PC-9 (cell line): ENCODE measurements at regions not wholly inside any gene's neighbourhood (a gene's known extent, or its start where the extent isn't known, plus 50 kb on each side); places are given as distances from the start of the nearest gene placed in this dataset.

ENCODE experiments used
- BruUV-seq: library from RNA; stranded (reverse); fragments of 400-500 nt; replicated peaks from 2 replicates; lab custom pipeline; 2021; lab: Mats Ljungman, UMichigan
- CTCF ChIA-PET: fragments of 300-600 bp; sonication (Branson Sonifier 250); formaldehyde crosslinking; loops from one replicate; lab custom pipeline; 2022; ENCODE audit warnings: antibody characterized with exemption; lab: Charles Lee
- POLR2A ChIA-PET: fragments of 300-600 bp; sonication (Branson Sonifier 250); formaldehyde crosslinking; loops from one replicate; lab custom pipeline; 2022; ENCODE audit warnings: antibody characterized with exemption; ENCODE audit not compliant: unreplicated experiment; lab: Charles Lee
- DNase-seq, 2 experiments: peaks; one replicate each; pipeline versions ENCODE4 v3.0.0 to v3.0.0-alpha.2; 2015 to 2022; ENCODE audit warnings: mixed read lengths in 1 of 2
- H2AFZ ChIP-seq: fragments of 200-600 bp; sonication (generic); 2 replicates; pipeline ENCODE4 v1.8.1; 2017; ENCODE audit warnings: antibody characterized with exemption
- H3F3A ChIP-seq: fragments of 200-600 bp; sonication (generic); 2 replicates; pipeline ENCODE4 v1.8.1; 2017; ENCODE audit warnings: antibody characterized with exemption, mild to moderate bottlenecking, low read depth; ENCODE audit not compliant: insufficient read depth
- H3K27ac ChIP-seq: fragments of 200-600 bp; sonication (generic); 2 replicates; pipeline ENCODE4 v1.6.1; 2016; ENCODE audit warnings: mixed run types
- H3K27me3 ChIP-seq: fragments of 200-600 bp; sonication (generic); 2 replicates; pipeline ENCODE4 v1.6.1; 2016; ENCODE audit warnings: low read depth, mixed run types; ENCODE audit not compliant: insufficient read depth
- H3K36me3 ChIP-seq: fragments of 200-600 bp; sonication (generic); 2 replicates; pipeline ENCODE4 v1.6.1; 2016; ENCODE audit warnings: low read depth, mixed run types
- H3K4me1 ChIP-seq: fragments of 200-600 bp; sonication (generic); replicated peaks from 2 replicates; pipeline ENCODE4 v1.6.1; 2016; ENCODE audit warnings: mixed run types; ENCODE audit not compliant: insufficient read depth
- H3K4me2 ChIP-seq: fragments of 200-600 bp; sonication (generic); 2 replicates; pipeline ENCODE4 v1.6.1; 2017; ENCODE audit warnings: mixed run types
- H3K4me3 ChIP-seq: fragments of 200-600 bp; sonication (generic); 2 replicates; pipeline ENCODE4 v1.6.1; 2016; ENCODE audit warnings: mixed run types
- H3K79me2 ChIP-seq: fragments of 200-600 bp; sonication (generic); 2 replicates; pipeline ENCODE4 v1.6.1; 2017; ENCODE audit warnings: low read depth, mixed run types
- H3K9me2 ChIP-seq: fragments of 200-600 bp; sonication (generic); 2 replicates; pipeline ENCODE4 v1.8.1; 2017; ENCODE audit warnings: mild to moderate bottlenecking; ENCODE audit not compliant: insufficient read depth
- H3K9me3 ChIP-seq: fragments of 200-600 bp; sonication (generic); 2 replicates; pipeline ENCODE4 v1.8.1; 2016; ENCODE audit warnings: low read depth; ENCODE audit not compliant: insufficient read depth
- H4K20me1 ChIP-seq: fragments of 200-600 bp; sonication (generic); 2 replicates; pipeline ENCODE4 v1.8.1; 2017; ENCODE audit not compliant: insufficient read depth
- EZH2 ChIP-seq: fragments of 200-600 bp; sonication (generic); IDR thresholded peaks from 2 replicates; pipeline ENCODE4 v1.8.0; 2017; ENCODE audit warnings: antibody characterized with exemption, low read depth
- intact Hi-C: fragments of 100-400 bp; cut with micrococcal nuclease; formaldehyde crosslinking; loops from one replicate; pipeline ENCODE4 v1.10.0; 2022; ENCODE audit not compliant: unreplicated experiment
- TF ChIP-seq, protein P1 (sequence below): fragments of 200-600 bp; sonication (generic); conservative IDR thresholded peaks from 2 replicates; pipeline ENCODE4 v1.6.1; 2017; ENCODE audit warnings: mixed run types, antibody characterized with exemption, mild to moderate bottlenecking, moderate library complexity

DNA sequence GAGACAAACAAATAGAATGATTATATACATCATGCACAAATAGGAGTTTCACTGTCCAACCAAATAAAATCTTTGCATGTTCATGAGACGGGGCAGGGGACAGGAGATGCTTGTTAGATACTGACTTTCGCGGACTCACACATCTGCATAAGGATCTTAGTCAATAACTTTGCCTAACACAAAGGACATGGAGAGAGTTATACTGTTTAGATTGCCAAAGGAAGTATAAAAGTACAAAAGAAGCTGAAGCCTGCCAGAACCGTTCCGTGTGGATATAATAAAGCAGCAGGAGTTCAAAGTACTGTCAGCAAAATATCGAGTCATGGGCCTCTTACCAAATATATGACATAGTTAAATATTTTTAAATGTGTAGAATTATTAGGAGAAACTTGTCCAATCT, 1148.4 kb downstream of the EFNA5 start:
- H3K4me1 ChIP-seq, result peaks cover 16% of the 10 kb centered on the region
- TF ChIP-seq, protein P1, sequence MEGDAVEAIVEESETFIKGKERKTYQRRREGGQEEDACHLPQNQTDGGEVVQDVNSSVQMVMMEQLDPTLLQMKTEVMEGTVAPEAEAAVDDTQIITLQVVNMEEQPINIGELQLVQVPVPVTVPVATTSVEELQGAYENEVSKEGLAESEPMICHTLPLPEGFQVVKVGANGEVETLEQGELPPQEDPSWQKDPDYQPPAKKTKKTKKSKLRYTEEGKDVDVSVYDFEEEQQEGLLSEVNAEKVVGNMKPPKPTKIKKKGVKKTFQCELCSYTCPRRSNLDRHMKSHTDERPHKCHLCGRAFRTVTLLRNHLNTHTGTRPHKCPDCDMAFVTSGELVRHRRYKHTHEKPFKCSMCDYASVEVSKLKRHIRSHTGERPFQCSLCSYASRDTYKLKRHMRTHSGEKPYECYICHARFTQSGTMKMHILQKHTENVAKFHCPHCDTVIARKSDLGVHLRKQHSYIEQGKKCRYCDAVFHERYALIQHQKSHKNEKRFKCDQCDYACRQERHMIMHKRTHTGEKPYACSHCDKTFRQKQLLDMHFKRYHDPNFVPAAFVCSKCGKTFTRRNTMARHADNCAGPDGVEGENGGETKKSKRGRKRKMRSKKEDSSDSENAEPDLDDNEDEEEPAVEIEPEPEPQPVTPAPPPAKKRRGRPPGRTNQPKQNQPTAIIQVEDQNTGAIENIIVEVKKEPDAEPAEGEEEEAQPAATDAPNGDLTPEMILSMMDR, result no peak
- no peaks in the 10 kb centered on the region for H4K20me1 ChIP-seq
- POLR2A ChIA-PET, result no interaction called here
- no peak overlapping the region for H3K4me3 ChIP-seq
- CTCF ChIA-PET, result no interaction called here
- no peak overlapping the region for H3K4me2 ChIP-seq
- H3K79me2 ChIP-seq, result no peaks in the 10 kb centered on the region
- H3K36me3 ChIP-seq, result no peaks in the 10 kb centered on the region
- no peaks in the 10 kb centered on the region for H3F3A ChIP-seq
- no peak overlapping the region for H2AFZ ChIP-seq
- H3K9me2 ChIP-seq, result no peaks in the 10 kb centered on the region
- 0 out of 2 replicates have a peak overlapping the region, but pooled peaks have one; percentile 2 for H3K27ac ChIP-seq
- no TSS peak for BruUV-seq
- no peak for DNase-seq
- intact Hi-C loops, result no loop called here
- H3K9me3 ChIP-seq, result peaks cover 3% of the 10 kb centered on the region; the same call in 1 of the 2 replicates
- H3K27me3 ChIP-seq, result no peaks in the 10 kb centered on the region

DNA sequence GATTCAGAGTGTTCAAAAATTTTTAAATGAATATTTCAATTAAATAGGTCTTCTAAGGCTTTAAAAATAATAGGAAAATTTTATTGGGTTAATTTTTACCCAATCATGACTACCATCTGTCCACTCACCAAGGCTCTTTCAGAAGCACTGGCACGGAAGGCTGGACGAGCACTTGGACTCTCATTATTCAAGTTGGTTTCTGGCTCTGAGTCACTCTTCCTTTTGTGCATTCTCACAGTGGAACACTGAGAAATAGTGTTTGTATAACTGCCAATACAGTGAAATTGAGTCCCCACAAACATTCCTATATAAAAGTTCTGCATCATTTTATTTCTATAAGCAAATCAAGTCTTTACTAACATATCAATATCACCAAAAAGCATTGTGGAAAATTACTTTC, 1149.0 kb downstream of the EFNA5 start:
- Histone ChIP-seq H3K9me3 (peaks cover 3% of the 10 kb centered on the region; the same call in 1 of the 2 replicates), H3F3A (no peaks in the 10 kb centered on the region), H3K4me2 (no peak overlapping the region), H3K27ac (no peak overlapping the region), H3K27me3 (no peaks in the 10 kb centered on the region), H3K79me2 (no peaks in the 10 kb centered on the region), H4K20me1 (no peaks in the 10 kb centered on the region), H3K9me2 (no peaks in the 10 kb centered on the region), H3K4me1 (peaks cover 16% of the 10 kb centered on the region), H2AFZ (no peak overlapping the region), H3K4me3 (no peak overlapping the region), H3K36me3 (no peaks in the 10 kb centered on the region)
- POLR2A ChIA-PET, result no interaction called here
- BruUV-seq, result no TSS peak
- peak in 1 of 2 experiments; percentile 0 for DNase-seq
- no peak for TF ChIP-seq EZH2
- TF ChIP-seq, protein P1, result no peak
- intact Hi-C loops, result no loop called here
- CTCF ChIA-PET, result no interaction called here

GRCh38 chr5:106510321-106510720, 1160.4 kb downstream of the EFNA5 start:
- no peaks in the 10 kb centered on the region for H3K27me3 ChIP-seq
- no peaks in the 10 kb centered on the region for H3K79me2 ChIP-seq
- H3K4me3 ChIP-seq, result no peak overlapping the region
- TF ChIP-seq, protein P1, result no peak
- TF ChIP-seq EZH2, result no peak
- ChIA-PET POLR2A (no interaction called here), CTCF (no interaction called here)
- no peaks in the 10 kb centered on the region for H3K36me3 ChIP-seq
- no peaks in the 10 kb centered on the region for H3K4me1 ChIP-seq
- no peak overlapping the region for H3K27ac ChIP-seq
- DNase-seq, result no peak
- no peaks in the 10 kb centered on the region for H3F3A ChIP-seq
- no peak overlapping the region for H3K4me2 ChIP-seq
- no peak overlapping the region for H2AFZ ChIP-seq
- intact Hi-C loops, result no loop called here
- no peaks in the 10 kb centered on the region for H4K20me1 ChIP-seq
- no peaks in the 10 kb centered on the region for H3K9me3 ChIP-seq
- no TSS peak for BruUV-seq
- H3K9me2 ChIP-seq, result no peaks in the 10 kb centered on the region; the same call in 1 of the 2 replicates
